H1 (cell line): ENCODE measurements at regions not wholly inside any gene's neighbourhood (a gene's known extent, or its start where the extent isn't known, plus 50 kb on each side); places are given as distances from the start of the nearest gene placed in this dataset.
A peak's percentile ranks its signal among the peaks of the same experiment; 100 is the strongest.
"Not testable (repeated sequence)": the region's sequence is repeated elsewhere in the genome, so short reads cannot be mapped to it uniquely, and the experiment has no call there.

ENCODE experiments used
- CTCF ChIA-PET: fragments of 300-600 bp; sonication (Branson Sonifier 250); formaldehyde crosslinking; loops from one replicate; lab custom pipeline; 2021; ENCODE audit not compliant: partially characterized antibody; lab: Charles Lee
- POLR2A ChIA-PET: fragments of 300-600 bp; sonication (Branson Sonifier 250); formaldehyde crosslinking; loops from one replicate; lab custom pipeline; 2021; ENCODE audit warnings: inconsistent platforms; ENCODE audit not compliant: partially characterized antibody; lab: Charles Lee
- DNase-seq, 2 experiments: peaks; one replicate each; pipeline versions ENCODE4 v3.0.0 to v3.0.0-alpha.2; 2010 to 2022; ENCODE audit warnings: low spot score in 2 of 2, low read depth in 1 of 2, mixed read lengths in 1 of 2
- FAIRE-seq: peaks from 2 replicates; lab custom pipeline; 2011; peaks lifted over from hg19 to GRCh38; lab: Jason Lieb, UNC
- H2AFZ ChIP-seq: 2 replicates; pipeline ENCODE4 v1.8.1; 2012; ENCODE audit warnings: low read length, inconsistent platforms
- H2AK5ac ChIP-seq: 2 replicates; pipeline ENCODE4 v1.6.1; 2013; ENCODE audit warnings: low read depth, low read length
- H2BK120ac ChIP-seq: replicated peaks from 2 replicates; pipeline ENCODE3; 2013; ENCODE audit warnings: low read depth, low read length, inconsistent platforms
- H2BK12ac ChIP-seq: 2 replicates; pipeline ENCODE4 v1.6.1; 2013; ENCODE audit warnings: low read depth, low read length
- H2BK15ac ChIP-seq: 2 replicates; pipeline ENCODE4 v1.6.1; 2013; ENCODE audit warnings: low read length
- H2BK20ac ChIP-seq: 2 replicates; pipeline ENCODE4 v1.6.1; 2013; ENCODE audit warnings: low read length
- H2BK5ac ChIP-seq: 2 replicates; pipeline ENCODE4 v1.6.1; 2013; ENCODE audit warnings: low read depth, low read length
- H3K14ac ChIP-seq: 2 replicates; pipeline ENCODE4 v1.6.1; 2013; ENCODE audit warnings: inconsistent platforms; ENCODE audit not compliant: insufficient read length
- H3K18ac ChIP-seq: 2 replicates; pipeline ENCODE4 v1.6.1; 2013; ENCODE audit warnings: low read length; ENCODE audit errors: extremely low read depth
- H3K23ac ChIP-seq: 2 replicates; pipeline ENCODE4 v1.6.1; 2013; ENCODE audit warnings: inconsistent platforms; ENCODE audit not compliant: insufficient read length
- H3K23me2 ChIP-seq: 2 replicates; pipeline ENCODE4 v1.6.1; 2013; ENCODE audit warnings: low read depth, low read length
- H3K27ac ChIP-seq: 2 replicates; pipeline ENCODE4 v1.6.1; 2011; ENCODE audit warnings: low read depth, low read length, inconsistent platforms
- H3K27me3 ChIP-seq, 4 experiments: replicated peaks in 1 of 4; 1 replicate in 1 of 4; 2 replicates in 3 of 4; pipeline versions ENCODE4 v1.6.1 to v1.8.1; 2011 to 2013; ENCODE audit warnings: low read length in 3 of 4, mild to moderate bottlenecking in 3 of 4, inconsistent platforms in 2 of 4, mixed read lengths in 2 of 4, moderate library complexity in 1 of 4; ENCODE audit not compliant: control insufficient read depth in 3 of 4, insufficient read depth in 3 of 4; ENCODE audit errors: extremely low read depth in 1 of 4
- H3K36me3 ChIP-seq, 4 experiments: 2 replicates each; pipeline versions ENCODE4 v1.6.1 to v1.8.1; 2011 to 2013; ENCODE audit warnings: mild to moderate bottlenecking in 4 of 4, low read length in 3 of 4, moderate library complexity in 2 of 4, control low read depth in 1 of 4, inconsistent platforms in 1 of 4; ENCODE audit not compliant: insufficient read depth in 4 of 4, control insufficient read depth in 2 of 4
- H3K4ac ChIP-seq: replicated peaks from 2 replicates; pipeline ENCODE3; 2013; ENCODE audit warnings: low read length, low read depth, mixed read lengths, inconsistent platforms; ENCODE audit not compliant: insufficient read length
- H3K4me1 ChIP-seq, 4 experiments: replicated peaks in 1 of 4; 1 replicate in 1 of 4; 2 replicates in 3 of 4; pipeline versions ENCODE4 v1.6.1 to v1.8.1; 2011 to 2013; ENCODE audit warnings: low read length in 3 of 4, inconsistent platforms in 2 of 4, mixed read lengths in 1 of 4; ENCODE audit not compliant: insufficient read depth in 4 of 4, control insufficient read depth in 3 of 4
- H3K4me2 ChIP-seq, 2 experiments: 2 replicates each; pipeline versions ENCODE4 v1.6.1 to v1.8.1; 2011 to 2013; ENCODE audit warnings: low read depth in 2 of 2, low read length in 2 of 2, control low read depth in 1 of 2, inconsistent platforms in 1 of 2, mild to moderate bottlenecking in 1 of 2; ENCODE audit not compliant: insufficient read depth in 1 of 2
- H3K4me3 ChIP-seq, 4 experiments: fragments of 200-600, 300-600 bp in 1 of 4; sonication (generic), shearing (Covaris generic), sonication (Bioruptor Twin) in 1 of 4; 2 replicates each; pipeline versions ENCODE4 v1.5.1 to v1.8.1; 2011 to 2016; ENCODE audit warnings: low read length in 4 of 4, low read depth in 3 of 4, control low read depth in 2 of 4, inconsistent platforms in 2 of 4, mild to moderate bottlenecking in 2 of 4, mixed read lengths in 1 of 4, moderate library complexity in 1 of 4; ENCODE audit not compliant: insufficient read depth in 2 of 4; ENCODE audit errors: extremely low read depth in 1 of 4
- H3K56ac ChIP-seq: replicated peaks from 2 replicates; pipeline ENCODE3; 2013; ENCODE audit warnings: low read depth, mild to moderate bottlenecking, mixed read lengths, low read length, inconsistent platforms; ENCODE audit not compliant: insufficient read length
- H3K79me1 ChIP-seq: 2 replicates; pipeline ENCODE4 v1.6.1; 2013; ENCODE audit warnings: low read depth, low read length, control low read depth
- H3K79me2 ChIP-seq, 2 experiments: 2 replicates each; pipeline versions ENCODE4 v1.6.1 to v1.8.1; 2012 to 2013; ENCODE audit warnings: low read length in 2 of 2, mild to moderate bottlenecking in 2 of 2, inconsistent platforms in 1 of 2; ENCODE audit not compliant: insufficient read depth in 2 of 2, control insufficient read depth in 1 of 2
- H3K9ac ChIP-seq, 4 experiments: replicated peaks in 1 of 4; 1 replicate in 1 of 4; 2 replicates in 3 of 4; pipeline versions ENCODE4 v1.6.1 to v1.8.1; 2011 to 2013; ENCODE audit warnings: low read depth in 3 of 4, low read length in 3 of 4, control low read depth in 2 of 4, mild to moderate bottlenecking in 2 of 4, moderate library complexity in 2 of 4, inconsistent platforms in 1 of 4; ENCODE audit errors: extremely low read depth in 1 of 4
- H3K9me3 ChIP-seq, 2 experiments: 2 replicates each; pipeline versions ENCODE4 v1.6.1 to v1.8.1; 2012 to 2013; ENCODE audit warnings: mild to moderate bottlenecking in 2 of 2, moderate library complexity in 2 of 2, control low read depth in 1 of 2, inconsistent platforms in 1 of 2, low read depth in 1 of 2, low read length in 1 of 2, mixed read lengths in 1 of 2; ENCODE audit not compliant: insufficient read depth in 2 of 2
- H4K20me1 ChIP-seq, 2 experiments: replicated peaks in 1 of 2; 2 replicates each; pipeline versions ENCODE3 to v1.8.1; 2011 to 2013; ENCODE audit warnings: inconsistent platforms in 2 of 2, low read length in 2 of 2, mild to moderate bottlenecking in 1 of 2; ENCODE audit not compliant: insufficient read depth in 2 of 2, control insufficient read depth in 1 of 2
- H4K5ac ChIP-seq: 2 replicates; pipeline ENCODE4 v1.6.1; 2013; ENCODE audit warnings: low read length, low read depth, mixed read lengths, inconsistent platforms; ENCODE audit not compliant: insufficient read length
- H4K8ac ChIP-seq: 2 replicates; pipeline ENCODE4 v1.8.0; 2013; ENCODE audit warnings: mild to moderate bottlenecking, moderate library complexity, low read length, inconsistent platforms; ENCODE audit not compliant: insufficient read depth; ENCODE audit errors: extremely low read depth
- H4K91ac ChIP-seq: replicated peaks from 2 replicates; pipeline ENCODE3; 2013; ENCODE audit warnings: low read length, mixed read lengths, inconsistent platforms; ENCODE audit not compliant: insufficient read length
- SRF ChIP-seq: IDR thresholded peaks from 2 replicates; pipeline ENCODE4 v1.6.1; 2011; ENCODE audit warnings: mild to moderate bottlenecking, low read depth, low read length, moderate library complexity
- WGBS, 2 experiments: shearing (Covaris generic) in 1 of 2; methylation state at CpG; one replicate each; pipeline versions ENCODE4 v1.1.6 to v1.1.7; 2013 to 2015; ENCODE audit warnings: low lambda C conversion rate in 2 of 2, mixed read lengths in 2 of 2, inconsistent platforms in 1 of 2, low coverage in 1 of 2, missing lambda C conversion rate in 1 of 2; ENCODE audit not compliant: insufficient replicate concordance in 2 of 2, insufficient coverage in 1 of 2, insufficient read length in 1 of 2; ENCODE audit errors: extremely low coverage in 1 of 2, missing lambda C conversion rate in 1 of 2; 5-methylcytosine and 5-hydroxymethylcytosine counted together

DNA sequence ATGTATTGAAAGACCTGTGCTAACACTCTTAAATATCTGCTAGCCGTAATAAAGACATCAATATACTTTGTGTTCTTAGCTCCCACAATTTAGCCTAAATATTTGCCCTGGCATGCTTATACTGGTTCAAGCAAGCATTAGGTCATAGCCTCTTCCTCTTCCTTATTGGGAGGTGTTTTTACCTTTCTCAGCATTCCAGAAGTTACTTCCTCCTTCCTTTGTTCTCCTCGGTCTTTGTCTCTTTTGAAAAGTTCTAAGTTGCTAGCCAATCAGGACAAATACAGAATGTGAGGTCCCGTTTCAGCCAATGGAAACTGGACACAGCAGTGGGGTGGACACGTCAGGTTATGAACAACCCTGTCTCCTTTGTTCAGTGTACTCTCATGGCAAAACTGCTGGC is 2543.6 kb downstream of the PCDH9 start:
- H3K4me3 ChIP-seq, H3K79me2 ChIP-seq, CTCF ChIA-PET, H4K20me1 ChIP-seq, H2AK5ac ChIP-seq, H2BK12ac ChIP-seq, POLR2A ChIA-PET, H2BK15ac ChIP-seq, H3K23me2 ChIP-seq, H2BK5ac ChIP-seq, H4K91ac ChIP-seq, H4K5ac ChIP-seq, H3K14ac ChIP-seq, H3K4ac ChIP-seq, H3K9ac ChIP-seq, H2BK20ac ChIP-seq, H3K9me3 ChIP-seq, H2AFZ ChIP-seq, H3K27ac ChIP-seq, H3K18ac ChIP-seq, H4K8ac ChIP-seq, H3K56ac ChIP-seq, H3K36me3 ChIP-seq, H3K27me3 ChIP-seq, H3K23ac ChIP-seq, H2BK120ac ChIP-seq, H3K4me2 ChIP-seq, DNase-seq, H3K79me1 ChIP-seq: not testable (repeated sequence)
- WGBS, 2 experiments, result 83% methylated on average over 4 of the region's 4 CpGs; no CpG with 5 or more reads in 1 of the 2 experiments
- peak; percentile 23; the same call in 1 of the 2 replicates for TF ChIP-seq SRF
- FAIRE-seq, result peak; percentile 32
- H3K4me1 ChIP-seq, result peaks cover 0 to 12% (median 3%) of the 10 kb centered on the region in 4 experiments; a peak in 4 of 7 replicates
